Neutrophil (primary cell): ENCODE measurements at regions not wholly inside any gene's neighbourhood (a gene's known extent, or its start where the extent isn't known, plus 50 kb on each side); places are given as distances from the start of the nearest gene placed in this dataset.

Source experiments
- H3K27ac ChIP-seq: fragments of 200-600 bp; sonication (generic); 2 replicates; pipeline ENCODE4 v1.5.1; 2016; ENCODE audit warnings: mild to moderate bottlenecking, moderate library complexity
- H3K27me3 ChIP-seq: fragments of 200-600 bp; sonication (generic); 2 replicates; pipeline ENCODE4 v1.6.0; 2016; ENCODE audit warnings: mild to moderate bottlenecking
- H3K36me3 ChIP-seq: fragments of 200-600 bp; sonication (generic); 2 replicates; pipeline ENCODE4 v1.5.1; 2017
- H3K4me1 ChIP-seq, 2 experiments: fragments of 200-600 bp in 1 of 2; sonication (generic) in 1 of 2; 1 replicate in 1 of 2; 2 replicates in 1 of 2; pipeline versions ENCODE4 v1.5.1 to v1.6.1; 2013 to 2016; ENCODE audit warnings: low read depth in 1 of 2, low read length in 1 of 2, mild to moderate bottlenecking in 1 of 2, moderate library complexity in 1 of 2; ENCODE audit not compliant: control insufficient read depth in 1 of 2, insufficient read depth in 1 of 2
- H3K4me3 ChIP-seq, 2 experiments: fragments of 200-600 bp in 1 of 2; sonication (generic) in 1 of 2; 1 replicate in 1 of 2; 2 replicates in 1 of 2; pipeline ENCODE4 v1.5.1; 2013 to 2016; ENCODE audit warnings: low read depth in 1 of 2, low read length in 1 of 2, mild to moderate bottlenecking in 1 of 2, moderate library complexity in 1 of 2
- H3K9me3 ChIP-seq: fragments of 200-600 bp; sonication (generic); 2 replicates; pipeline ENCODE4 v1.5.1; 2016
- TF ChIP-seq, protein P1 (sequence below): fragments of 200-600 bp; sonication (generic); IDR thresholded peaks from 2 replicates; pipeline ENCODE4 v1.5.1; 2016; ENCODE audit warnings: antibody characterized with exemption

DNA sequence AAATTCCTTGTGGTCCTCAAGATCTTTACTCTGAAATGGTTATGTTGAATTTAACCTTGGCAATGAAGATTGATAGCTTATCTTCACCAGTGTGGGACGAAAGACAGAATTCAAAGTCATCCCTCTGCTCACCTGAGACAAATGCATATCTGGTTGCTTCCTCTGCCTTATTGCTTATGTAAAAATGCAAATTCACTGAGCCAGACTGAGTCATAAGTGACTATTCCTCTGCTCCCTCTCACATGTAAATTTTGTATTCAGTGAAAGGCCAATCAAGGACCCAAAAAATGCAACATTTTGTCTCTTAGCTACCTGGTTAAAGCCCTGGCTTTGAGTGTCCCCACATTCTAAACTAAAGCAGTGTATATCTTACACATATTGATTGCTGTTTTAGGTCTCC is 593.1 kb upstream of the GJE1 start:
- Histone ChIP-seq H3K4me1 (no peaks in the 10 kb centered on the region), H3K36me3 (no peaks in the 10 kb centered on the region), H3K27ac (no peak overlapping the region), H3K9me3 (no peaks in the 10 kb centered on the region), H3K4me3 (no peak overlapping the region), H3K27me3 (no peaks in the 10 kb centered on the region)
- TF ChIP-seq, protein P1, sequence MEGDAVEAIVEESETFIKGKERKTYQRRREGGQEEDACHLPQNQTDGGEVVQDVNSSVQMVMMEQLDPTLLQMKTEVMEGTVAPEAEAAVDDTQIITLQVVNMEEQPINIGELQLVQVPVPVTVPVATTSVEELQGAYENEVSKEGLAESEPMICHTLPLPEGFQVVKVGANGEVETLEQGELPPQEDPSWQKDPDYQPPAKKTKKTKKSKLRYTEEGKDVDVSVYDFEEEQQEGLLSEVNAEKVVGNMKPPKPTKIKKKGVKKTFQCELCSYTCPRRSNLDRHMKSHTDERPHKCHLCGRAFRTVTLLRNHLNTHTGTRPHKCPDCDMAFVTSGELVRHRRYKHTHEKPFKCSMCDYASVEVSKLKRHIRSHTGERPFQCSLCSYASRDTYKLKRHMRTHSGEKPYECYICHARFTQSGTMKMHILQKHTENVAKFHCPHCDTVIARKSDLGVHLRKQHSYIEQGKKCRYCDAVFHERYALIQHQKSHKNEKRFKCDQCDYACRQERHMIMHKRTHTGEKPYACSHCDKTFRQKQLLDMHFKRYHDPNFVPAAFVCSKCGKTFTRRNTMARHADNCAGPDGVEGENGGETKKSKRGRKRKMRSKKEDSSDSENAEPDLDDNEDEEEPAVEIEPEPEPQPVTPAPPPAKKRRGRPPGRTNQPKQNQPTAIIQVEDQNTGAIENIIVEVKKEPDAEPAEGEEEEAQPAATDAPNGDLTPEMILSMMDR: no peak

- TF ChIP-seq, protein P1: no peak
- no peak overlapping the region for H3K27ac ChIP-seq
- no peaks in the 10 kb centered on the region for H3K27me3 ChIP-seq
- no peaks in the 10 kb centered on the region for H3K9me3 ChIP-seq
- H3K36me3 ChIP-seq: no peaks in the 10 kb centered on the region
- H3K4me3 ChIP-seq: no peak overlapping the region
- no peaks in the 10 kb centered on the region for H3K4me1 ChIP-seq
Observed at GRCh38 chr6:141532211-141532610, 600.5 kb upstream of the GJE1 start.

GRCh38 chr6:141531040-141531439 is 601.7 kb upstream of the GJE1 start:
- TF ChIP-seq, protein P1: no peak
- no peaks in the 10 kb centered on the region for H3K4me1 ChIP-seq
- no peaks in the 10 kb centered on the region for H3K27me3 ChIP-seq
- H3K4me3 ChIP-seq: no peak overlapping the region
- no peaks in the 10 kb centered on the region for H3K9me3 ChIP-seq
- H3K27ac ChIP-seq: no peak overlapping the region
- no peaks in the 10 kb centered on the region for H3K36me3 ChIP-seq

GRCh38 chr6:141528596-141528995 is 604.1 kb upstream of the GJE1 start:
- Histone ChIP-seq H3K36me3 (no peaks in the 10 kb centered on the region), H3K27ac (no peak overlapping the region), H3K27me3 (no peaks in the 10 kb centered on the region), H3K4me3 (no peak overlapping the region), H3K4me1 (no peaks in the 10 kb centered on the region), H3K9me3 (no peaks in the 10 kb centered on the region)
- TF ChIP-seq, protein P1: no peak

DNA sequence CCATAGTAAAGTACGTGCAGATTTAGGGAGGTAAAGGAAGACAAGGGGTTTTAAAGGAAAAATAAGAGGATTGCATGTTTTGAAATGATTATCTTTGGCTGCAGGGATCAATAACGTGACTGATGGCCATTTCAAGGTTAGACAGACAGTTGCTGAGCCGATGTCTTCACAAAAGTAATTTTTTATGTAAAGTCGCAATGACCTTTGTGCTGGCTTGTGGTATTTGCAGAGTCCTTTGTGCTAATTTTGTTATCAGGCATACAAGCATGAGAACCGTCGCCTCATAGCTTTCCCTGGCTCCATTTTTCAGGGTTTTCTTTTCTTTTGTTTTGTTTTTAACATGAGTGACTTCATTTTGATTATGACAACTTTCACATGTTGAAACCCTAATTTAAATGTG is 605.7 kb upstream of the GJE1 start:
- H3K9me3 ChIP-seq: no peaks in the 10 kb centered on the region
- no peaks in the 10 kb centered on the region for H3K4me1 ChIP-seq
- H3K36me3 ChIP-seq: no peaks in the 10 kb centered on the region
- no peak overlapping the region for H3K4me3 ChIP-seq
- H3K27me3 ChIP-seq: no peaks in the 10 kb centered on the region
- TF ChIP-seq, protein P1: no peak
- H3K27ac ChIP-seq: no peak overlapping the region

DNA sequence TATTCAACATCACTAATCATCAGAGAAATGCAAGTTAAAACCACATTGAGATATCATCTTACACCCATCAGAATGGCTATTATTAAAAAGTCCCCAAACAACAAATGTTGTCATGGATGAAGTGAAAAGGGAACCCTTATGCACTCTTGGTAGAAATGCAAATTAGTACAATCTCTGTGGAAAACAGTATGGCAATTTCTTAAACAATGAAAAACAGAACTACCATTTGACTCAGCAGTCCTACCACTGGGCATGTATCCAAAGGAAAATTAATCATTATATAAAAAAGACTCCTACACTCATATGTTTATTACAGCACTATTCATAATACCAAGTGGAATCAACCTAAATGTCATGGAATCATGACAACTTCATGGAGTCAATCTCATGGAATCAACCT is 611.3 kb upstream of the GJE1 start:
- Histone ChIP-seq H3K4me3 (no peak overlapping the region), H3K9me3 (no peaks in the 10 kb centered on the region), H3K4me1 (no peaks in the 10 kb centered on the region), H3K36me3 (no peaks in the 10 kb centered on the region), H3K27ac (no peak overlapping the region), H3K27me3 (no peaks in the 10 kb centered on the region)
- TF ChIP-seq, protein P1: no peak
